HEK293T (cell line): ENCODE measurements at regions not wholly inside any gene's neighbourhood (a gene's known extent, or its start where the extent isn't known, plus 50 kb on each side); places are given as distances from the start of the nearest gene placed in this dataset.

ENCODE experiments used
- BHLHE40 ChIP-seq: fragments of 450-650 bp; IDR thresholded peaks from 2 replicates; pipeline ENCODE4 v1.6.1; 2016; ENCODE audit warnings: mild to moderate bottlenecking, moderate library complexity, borderline replicate concordance
- CTBP1 ChIP-seq: fragments of 450-650 bp; IDR thresholded peaks from 2 replicates; pipeline ENCODE4 v1.6.1; 2016; ENCODE audit warnings: borderline replicate concordance
- ELF4 ChIP-seq: fragments of 450-650 bp; IDR thresholded peaks from 2 replicates; pipeline ENCODE4 v1.6.1; 2017; ENCODE audit warnings: antibody characterized with exemption
- FOXA1 ChIP-seq: fragments of 450-650 bp; IDR thresholded peaks from 2 replicates; pipeline ENCODE4 v1.6.1; 2016; ENCODE audit warnings: mild to moderate bottlenecking
- HDGF ChIP-seq: fragments of 450-650 bp; IDR thresholded peaks from 2 replicates; pipeline ENCODE4 v1.6.1; 2017; ENCODE audit warnings: antibody characterized with exemption, borderline replicate concordance
- L3MBTL2 ChIP-seq: fragments of 450-650 bp; conservative IDR thresholded peaks from 2 replicates; pipeline ENCODE4 v1.6.1; 2016; ENCODE audit warnings: mild to moderate bottlenecking
- PKNOX1 ChIP-seq: fragments of 450-650 bp; IDR thresholded peaks from 2 replicates; pipeline ENCODE4 v1.6.1; 2016
- SP1 ChIP-seq: fragments of 450-650 bp; IDR thresholded peaks from 2 replicates; pipeline ENCODE4 v1.6.1; 2017
- SUZ12 ChIP-seq: fragments of 450-650 bp; IDR thresholded peaks from 2 replicates; pipeline ENCODE4 v1.6.1; 2016; ENCODE audit warnings: mild to moderate bottlenecking
- ZNF384 ChIP-seq: fragments of 450-650 bp; IDR thresholded peaks from 2 replicates; pipeline ENCODE4 v1.6.1; 2016

DNA sequence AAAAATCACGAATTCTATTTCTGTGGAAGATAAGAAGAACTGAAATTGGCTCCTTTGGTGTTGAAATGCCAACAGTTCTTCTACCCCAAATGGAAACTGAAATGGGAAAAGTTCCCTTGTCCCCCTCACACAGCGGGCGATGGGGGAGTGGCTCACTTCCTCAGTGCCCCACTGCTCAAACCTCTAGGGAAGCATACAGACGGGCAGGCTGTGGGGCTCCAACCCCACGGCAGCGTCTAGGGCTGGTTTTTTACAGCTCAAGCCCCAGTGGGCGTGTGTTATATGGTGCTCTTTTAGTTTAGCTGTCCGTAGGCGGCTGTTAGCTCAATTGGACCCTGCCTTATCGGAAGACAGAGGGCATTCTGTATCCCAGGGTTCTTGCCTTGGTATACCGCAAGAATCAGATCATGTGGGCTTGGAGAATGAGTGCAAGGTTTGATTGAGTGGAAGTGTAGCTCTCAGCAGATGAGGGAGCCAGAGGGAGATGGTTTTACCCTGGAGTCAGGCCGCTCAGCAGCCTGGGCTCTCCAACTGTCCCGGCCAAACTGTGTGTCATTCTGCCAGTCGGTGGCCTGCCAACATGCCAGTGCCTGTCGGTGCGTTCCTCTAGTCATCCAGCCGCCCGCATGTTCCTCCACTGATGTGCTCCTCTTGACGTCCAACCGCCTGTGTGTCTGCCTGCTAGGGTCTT lies 166.3 kb upstream of the ZNF608 start:
- no peak for TF ChIP-seq FOXA1
- TF ChIP-seq SP1, result no peak
- TF ChIP-seq HDGF, result no peak
- TF ChIP-seq L3MBTL2, result no peak
- no peak for TF ChIP-seq CTBP1
- TF ChIP-seq ELF4, result no peak
- no peak for TF ChIP-seq BHLHE40
- no peak for TF ChIP-seq SUZ12
- no peak for TF ChIP-seq PKNOX1
- no peak for TF ChIP-seq ZNF384
